RKO (cell line): ENCODE measurements at regions not wholly inside any gene's neighbourhood (a gene's known extent, or its start where the extent isn't known, plus 50 kb on each side); places are given as distances from the start of the nearest gene placed in this dataset.
"Not testable (repeated sequence)": the region's sequence is repeated elsewhere in the genome, so short reads cannot be mapped to it uniquely, and the experiment has no call there.

Experiments used
- DNase-seq: peaks from one replicate; pipeline ENCODE4 v3.0.0-alpha.2; 2016; ENCODE audit warnings: low spot score

DNA sequence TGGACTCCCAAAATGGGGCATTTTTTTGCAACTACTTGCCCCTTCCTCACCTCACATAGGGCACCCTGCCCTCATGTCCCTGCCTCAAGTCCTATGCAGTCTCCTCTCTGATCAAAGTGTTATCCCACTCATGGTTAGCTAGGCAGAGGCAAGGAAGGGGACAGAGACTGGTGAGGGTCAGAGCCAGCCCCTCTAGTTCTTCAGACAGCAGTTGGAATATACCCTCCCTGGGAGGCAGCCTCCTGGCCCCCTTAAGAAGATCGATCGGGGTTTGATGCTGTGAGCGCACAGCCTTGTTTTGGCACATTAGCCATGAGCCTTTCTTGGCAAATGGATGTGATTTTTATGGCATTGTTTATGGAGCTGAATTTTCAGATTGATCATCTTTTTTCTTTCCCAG is 436.9 kb downstream of the BUD13 start:
- no peak for DNase-seq

DNA sequence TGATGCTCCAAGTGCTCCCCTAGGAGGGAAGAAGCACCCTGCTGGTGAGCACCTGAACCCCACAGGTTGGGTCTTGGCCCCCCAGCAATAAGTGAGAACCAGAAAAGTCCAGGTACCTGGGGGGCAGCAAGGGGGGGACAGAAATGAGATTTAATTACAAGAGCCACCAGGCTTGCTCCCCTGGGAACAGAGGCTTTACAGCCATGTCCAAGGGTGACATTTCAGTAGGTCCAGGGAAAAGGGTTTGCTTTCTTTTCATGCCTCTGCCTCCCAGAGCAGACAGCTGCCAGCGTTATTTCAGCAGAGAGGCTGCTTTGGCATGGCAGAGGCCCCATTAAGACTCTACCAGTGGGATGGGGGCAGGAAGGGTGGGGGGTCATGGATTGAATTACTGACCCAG is 437.7 kb downstream of the BUD13 start:
- DNase-seq: no peak

DNA sequence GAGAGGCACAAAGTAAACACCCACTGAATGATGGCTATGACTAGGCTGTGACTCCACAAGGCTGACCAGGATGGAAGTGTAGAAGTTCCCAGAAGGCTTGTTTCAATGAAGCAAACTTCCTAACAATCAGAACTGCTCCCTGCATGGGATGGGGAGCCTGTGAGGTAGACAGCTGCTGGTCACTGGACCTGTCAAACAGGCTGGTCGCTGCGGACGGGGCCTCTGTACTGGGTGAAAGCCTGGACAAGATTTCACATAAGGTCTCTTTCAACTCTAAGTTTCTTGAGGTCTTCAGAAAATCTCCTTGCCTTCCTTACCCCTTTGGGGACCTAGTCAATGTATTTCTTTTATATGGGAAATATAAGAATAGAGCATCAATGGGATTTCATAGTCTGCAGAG is 438.2 kb downstream of the BUD13 start:
- DNase-seq: no peak

DNA sequence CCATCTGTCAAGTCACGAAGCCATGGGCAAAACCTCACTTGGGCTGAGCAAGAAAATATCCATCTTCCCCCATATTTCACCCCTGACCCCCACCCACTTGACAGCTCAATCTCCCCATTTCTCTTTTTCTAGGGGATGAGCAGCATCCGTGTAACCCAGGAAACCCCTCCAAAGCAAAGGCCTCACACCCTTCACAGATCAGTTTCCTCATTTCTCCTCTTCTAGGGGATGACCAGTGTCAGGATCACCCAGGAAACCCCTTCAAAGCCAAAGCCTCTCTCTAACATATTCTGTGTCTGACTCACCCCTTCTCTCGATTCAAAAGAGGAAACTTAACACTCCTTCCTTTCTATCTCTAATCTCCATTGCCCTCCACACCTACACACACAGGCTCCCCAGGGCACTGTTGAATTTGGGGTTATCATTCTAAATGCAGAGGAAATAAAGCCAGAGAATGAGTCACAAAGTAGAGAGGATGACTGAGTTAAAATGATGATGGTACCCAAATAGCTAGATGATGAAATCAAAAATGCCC is 439.7 kb downstream of the BUD13 start:
- no peak for DNase-seq

DNA sequence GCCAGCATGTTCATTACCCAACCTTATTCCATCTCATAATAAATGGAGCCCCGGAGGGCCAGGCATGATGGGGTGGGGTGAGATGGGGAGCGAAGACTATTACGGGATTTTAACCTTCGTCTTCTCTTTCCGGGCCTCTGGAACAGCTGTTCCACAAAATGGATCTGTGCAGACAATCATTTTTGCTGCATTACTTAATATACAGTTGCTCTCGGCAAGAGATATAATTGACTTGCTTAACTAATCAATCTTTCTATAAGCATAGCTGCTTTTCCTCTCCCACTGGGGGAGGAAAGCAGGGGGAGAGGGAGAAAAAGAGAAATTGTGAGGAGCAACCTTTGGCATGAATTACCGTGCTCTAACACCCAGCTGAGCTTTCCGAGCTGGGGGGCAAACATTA is 440.4 kb downstream of the BUD13 start:
- no peak for DNase-seq

DNA sequence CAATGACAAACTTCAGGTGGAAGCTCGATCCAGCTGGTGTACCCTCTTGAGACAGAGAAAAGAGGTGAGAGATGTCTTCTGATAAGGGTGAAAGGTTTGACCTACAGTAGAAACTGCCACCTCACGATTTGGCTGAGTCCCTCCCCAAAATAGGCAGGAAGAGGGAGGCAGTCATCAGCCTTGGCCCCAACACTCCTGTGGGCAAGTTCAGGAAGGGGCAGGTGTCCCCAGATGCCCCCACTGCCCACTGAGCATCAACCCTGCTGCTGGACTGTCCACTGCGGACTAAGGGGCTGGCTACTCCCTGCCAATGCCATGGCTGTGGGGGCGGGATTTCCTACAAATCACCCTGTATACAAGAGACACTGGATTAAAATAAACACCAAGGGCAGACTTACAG is 441.4 kb downstream of the BUD13 start:
- no peak for DNase-seq

DNA sequence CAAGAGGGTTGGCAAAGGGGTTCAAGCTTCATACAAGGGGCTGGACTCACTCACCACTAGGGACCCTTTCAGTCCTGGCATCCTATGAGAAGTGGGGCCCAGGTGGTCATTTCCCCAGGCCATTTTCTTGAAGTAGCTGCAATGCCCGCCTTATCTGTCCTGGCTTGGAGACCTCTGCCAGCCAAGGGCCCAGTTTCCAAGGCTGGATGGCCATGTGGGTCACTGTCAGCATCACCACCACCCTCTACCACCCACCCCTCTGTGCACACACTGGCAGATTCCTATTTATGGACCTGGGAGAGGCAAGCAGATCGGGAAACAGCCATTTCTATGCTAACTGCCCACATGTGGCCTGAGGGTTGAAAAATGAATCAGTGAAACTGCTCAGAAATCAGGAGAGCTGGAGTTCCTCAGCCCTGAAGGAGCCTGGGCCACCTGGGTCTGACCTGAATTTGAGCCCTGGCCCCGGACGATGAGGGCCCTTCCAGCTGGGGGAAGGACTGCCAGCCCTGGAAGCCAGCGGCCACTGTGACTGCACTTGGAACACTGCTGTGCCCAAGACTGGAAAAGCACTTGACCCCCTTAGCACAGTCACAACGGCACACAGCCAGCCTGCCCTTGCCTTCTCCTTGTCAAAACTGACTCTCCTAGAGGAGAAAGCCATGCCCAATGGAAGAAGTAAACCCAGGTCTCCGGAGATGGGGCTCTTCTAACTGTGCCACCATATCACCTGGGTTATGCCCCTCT is 442.2 kb downstream of the BUD13 start:
- DNase-seq: no peak

DNA sequence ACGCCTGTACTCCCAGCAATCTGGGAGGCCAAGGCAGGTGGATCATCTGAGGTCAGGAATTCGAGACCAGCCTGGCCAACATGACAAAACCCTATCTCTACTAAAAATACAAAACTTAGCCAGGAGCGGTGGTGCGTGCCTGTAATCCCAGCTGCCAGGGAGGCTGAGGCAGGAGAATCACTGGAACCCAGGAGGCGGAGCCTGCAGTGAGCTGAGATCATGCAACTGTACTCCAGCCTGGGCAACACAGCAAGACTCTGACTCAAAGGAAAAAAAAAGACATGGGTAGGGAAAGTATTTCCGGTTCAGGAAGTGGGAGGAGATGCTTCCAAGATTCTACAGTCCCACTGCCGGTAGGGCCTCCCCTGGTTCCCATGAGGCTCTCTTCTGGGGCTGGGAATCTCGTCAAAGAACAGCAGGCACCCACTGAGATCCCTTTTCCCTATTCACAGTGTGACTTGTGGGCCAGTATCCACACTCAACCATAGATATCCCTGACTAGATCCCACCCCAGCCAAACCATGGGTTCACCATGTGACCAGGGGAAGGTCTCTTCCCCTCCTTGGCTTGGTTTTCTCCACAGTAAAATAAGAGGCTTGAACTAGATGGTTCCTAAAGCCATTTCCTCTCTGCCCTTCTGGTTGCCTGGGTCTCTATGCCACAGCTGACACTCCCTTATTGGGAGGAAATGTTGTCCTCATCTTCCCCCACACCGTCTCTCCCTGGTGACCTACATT is 443.3 kb downstream of the BUD13 start:
- DNase-seq: no peak

DNA sequence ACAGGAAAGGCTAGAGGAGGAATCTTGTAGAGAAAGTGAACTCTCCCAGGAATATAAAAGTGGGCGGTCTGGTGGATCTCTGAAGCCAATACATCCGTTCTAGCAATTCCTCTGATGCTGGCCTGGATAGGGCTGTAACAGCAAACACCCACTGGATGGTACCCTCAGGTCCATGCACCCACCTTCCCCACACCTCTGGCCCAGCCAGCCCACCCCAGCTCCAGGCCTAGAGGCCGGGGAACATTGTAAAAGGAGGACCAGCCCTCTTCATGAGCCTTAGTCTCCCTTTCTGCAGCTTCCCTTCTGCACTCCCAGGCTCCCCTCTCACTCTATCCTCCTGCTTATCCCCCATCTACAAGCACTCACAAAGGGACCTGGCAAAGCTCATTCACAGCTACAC is 443.9 kb downstream of the BUD13 start:
- no peak for DNase-seq

GRCh38 chr11:116328391-116328790 is 444.4 kb downstream of the BUD13 start:
- no peak for DNase-seq

DNA sequence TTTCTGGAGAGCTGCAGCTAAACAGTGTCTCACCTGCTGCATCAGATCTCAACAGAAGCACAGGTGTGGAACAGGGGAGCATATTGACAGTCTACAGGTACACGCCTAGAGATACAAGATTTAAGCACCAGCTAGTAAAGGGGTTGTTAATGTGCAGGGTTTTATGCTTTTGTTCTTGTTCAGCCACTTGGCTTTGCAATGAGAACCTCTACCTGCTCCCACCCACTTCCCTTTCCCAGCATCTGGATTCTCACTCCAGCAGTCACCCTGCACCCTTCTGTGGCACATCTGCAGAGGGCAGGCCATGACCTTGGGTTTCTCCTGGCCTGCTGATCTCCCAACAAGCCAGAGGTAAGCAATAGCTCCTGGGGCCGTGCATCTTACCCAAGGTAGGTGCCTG is 446.6 kb downstream of the BUD13 start:
- DNase-seq: no peak

- no peak for DNase-seq
These were observed 447.5 kb downstream of the BUD13 start for GRCh38 chr11:116325247-116325646.

DNA sequence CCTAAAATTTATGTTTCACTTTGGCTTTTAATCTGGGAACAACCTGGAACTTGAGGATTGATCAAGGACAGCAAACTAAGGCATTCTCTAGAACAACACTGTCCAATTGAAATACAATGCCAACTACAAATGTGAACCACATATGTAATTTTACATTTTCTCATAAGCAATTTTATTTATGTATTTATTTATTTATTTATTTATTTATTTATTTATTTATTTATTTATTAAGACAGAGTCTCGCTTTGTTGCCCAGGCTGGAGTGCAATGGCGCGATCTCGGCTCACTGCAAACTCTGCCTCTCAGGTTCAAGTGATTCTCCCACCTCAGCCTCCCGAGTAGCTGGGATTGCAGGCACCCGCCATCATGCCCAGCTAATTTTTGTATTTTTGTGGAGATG is 448.7 kb downstream of the BUD13 start:
- DNase-seq: not testable (repeated sequence)

DNA sequence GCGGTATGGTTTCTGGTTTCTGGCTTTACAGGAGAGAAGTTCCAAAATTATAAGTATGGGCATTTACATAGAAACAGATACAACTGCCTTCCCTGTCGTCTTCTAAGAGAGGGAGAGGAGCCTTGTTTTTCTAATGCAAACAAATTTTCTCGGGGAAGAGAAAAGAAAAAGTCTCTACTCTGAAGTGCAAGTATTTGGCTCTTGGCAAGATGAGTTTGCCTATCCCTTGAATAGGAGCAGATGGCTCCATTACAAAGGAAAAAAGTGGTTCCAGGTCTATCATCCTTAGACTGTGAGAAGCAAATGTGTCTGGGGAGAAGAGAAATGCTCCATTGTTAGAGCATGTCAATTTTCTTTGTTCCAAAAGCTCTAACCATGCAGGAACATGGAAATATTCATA is 455.6 kb downstream of the BUD13 start:
- DNase-seq: no peak

DNA sequence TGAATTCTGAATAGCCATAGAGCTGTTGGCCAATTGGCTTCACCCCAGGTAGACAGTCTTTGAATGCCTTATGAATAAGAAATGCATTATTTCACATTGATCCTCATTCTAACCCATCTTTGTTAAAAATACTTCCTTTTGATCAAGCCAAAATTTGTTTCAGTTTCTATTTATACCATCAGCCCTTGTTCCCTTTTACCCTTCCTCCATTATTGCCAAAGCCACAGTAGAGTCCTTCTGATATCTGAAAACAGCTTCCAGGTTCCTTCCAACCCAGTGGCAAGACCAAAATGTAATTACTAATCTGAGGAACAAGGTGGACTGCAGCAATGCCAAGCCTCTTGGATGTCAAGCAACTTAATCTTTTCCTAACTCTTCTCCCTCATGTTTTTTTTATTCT is 458.8 kb downstream of the BUD13 start:
- no peak for DNase-seq

DNA sequence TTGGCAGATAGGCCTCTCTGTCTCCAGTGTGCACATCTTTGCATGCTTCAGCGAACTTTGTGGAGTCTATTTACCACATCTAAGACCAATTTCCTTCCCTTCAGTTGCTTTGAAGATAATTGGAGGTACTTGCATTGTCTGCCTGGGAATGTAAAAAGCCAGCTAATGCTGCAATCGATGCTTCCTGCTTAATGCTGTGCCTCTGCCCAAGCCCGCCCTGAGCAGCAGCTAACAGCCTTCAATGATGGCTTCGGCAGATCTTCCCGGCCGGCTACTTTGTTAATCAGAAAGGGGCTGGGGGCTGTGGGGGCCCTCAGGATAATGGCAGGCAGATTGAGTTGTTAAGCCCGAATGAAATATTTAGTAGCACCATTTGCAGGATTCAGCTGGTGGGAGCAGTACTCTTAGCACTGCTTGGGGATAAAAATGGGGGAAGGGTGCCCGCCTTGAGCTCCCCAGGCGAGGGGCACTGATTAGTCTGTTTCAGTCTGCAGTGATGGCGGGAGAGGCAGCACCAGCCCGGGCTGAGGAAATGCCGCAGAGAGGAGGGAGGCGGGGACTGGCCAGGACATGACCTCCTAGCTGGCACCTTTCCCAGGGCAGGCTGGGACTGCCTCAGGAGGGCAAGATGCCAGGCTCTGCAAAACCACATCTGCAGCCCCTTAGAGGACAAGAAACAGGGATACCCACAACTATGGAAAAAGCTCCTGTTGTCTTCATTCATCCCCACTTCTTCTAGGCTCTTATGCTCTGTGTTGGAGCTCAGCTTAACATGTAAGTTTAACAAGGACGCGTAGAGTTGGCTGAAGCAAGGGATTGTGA is 460.0 kb downstream of the BUD13 start:
- DNase-seq: no peak

GRCh38 chr11:116311206-116311605 is 461.6 kb downstream of the BUD13 start:
- no peak for DNase-seq

GRCh38 chr11:116310698-116311097 is 462.1 kb downstream of the BUD13 start:
- DNase-seq: no peak

GRCh38 chr11:116310226-116310625 is 462.6 kb downstream of the BUD13 start:
- no peak for DNase-seq

- DNase-seq: no peak
These were observed 463.3 kb downstream of the BUD13 start for GRCh38 chr11:116309446-116309845.

DNA sequence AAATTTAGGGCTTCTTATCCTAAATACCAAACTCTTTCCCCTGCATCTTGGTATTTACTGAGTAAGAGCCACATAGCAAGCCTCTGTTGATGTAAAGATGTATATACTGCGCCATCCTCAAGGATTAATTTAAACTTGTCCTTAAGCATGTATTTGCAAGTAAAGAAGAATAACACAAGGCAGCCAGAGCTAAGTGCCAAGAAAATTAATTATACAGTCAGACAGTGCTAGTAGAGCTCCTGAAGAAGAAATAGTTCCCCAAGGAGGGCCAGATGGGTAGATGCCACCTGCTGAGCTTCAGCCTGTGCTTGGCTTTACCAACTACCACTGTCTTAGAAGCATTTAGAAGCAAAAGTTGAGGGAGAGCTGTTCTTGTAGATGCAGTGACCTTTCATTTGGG is 470.0 kb downstream of the BUD13 start:
- DNase-seq: no peak

- no peak for DNase-seq
These were observed 471.6 kb downstream of the BUD13 start for GRCh38 chr11:116301141-116301540.

DNA sequence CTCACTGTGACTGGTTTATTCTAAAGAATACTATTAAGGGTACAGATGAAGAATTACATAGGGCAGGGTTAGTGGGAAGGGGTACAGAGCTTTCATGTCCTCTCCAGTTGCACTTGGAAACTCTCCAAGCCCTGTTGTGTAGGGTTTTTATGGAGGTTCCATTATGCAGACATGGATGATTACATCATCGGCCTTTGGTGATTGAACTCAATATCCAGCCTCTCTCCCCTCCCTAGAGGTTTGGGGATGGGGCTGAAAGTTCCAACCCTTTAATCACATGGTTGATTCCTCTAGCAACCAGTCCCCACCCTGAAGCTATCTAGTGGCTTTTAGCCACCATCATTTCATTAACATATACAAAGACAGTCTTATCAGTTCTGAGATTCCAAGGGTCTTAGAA is 472.6 kb downstream of the BUD13 start:
- DNase-seq: no peak
